Stimulated activated CD4-positive, alpha-beta T cell treated with anti-CD3 and anti-CD28 coated beads, Interleukin-4, amount 100 ng/mL, for 1 hour (primary cell): ENCODE measurements at regions not wholly inside any gene's neighbourhood (a gene's known extent, or its start where the extent isn't known, plus 50 kb on each side); places are given as distances from the start of the nearest gene placed in this dataset.
"Not testable (repeated sequence)": the region's sequence is repeated elsewhere in the genome, so short reads cannot be mapped to it uniquely, and the experiment has no call there.

Source experiments
- DNase-seq: peaks from one replicate; pipeline ENCODE4 v3.0.0-alpha.2; 2020

DNA sequence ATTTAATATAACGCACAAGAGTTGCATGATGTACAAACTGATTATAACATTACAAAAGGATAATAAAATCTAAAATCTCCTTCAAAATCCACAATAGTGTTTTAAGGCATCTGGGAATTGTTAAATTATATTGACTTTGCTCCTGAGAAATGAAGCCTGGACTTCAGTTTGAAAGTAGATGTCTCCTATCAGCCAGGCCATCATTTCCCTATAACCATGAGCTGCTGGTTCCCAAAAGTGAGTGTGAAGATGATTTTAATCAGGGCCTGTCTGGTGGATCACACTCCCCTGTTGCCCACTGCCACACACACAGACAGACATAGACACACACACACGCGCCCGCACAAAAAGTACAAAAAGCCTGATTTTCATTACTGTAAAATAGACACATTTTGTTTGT lies 480.7 kb downstream of the RPS29 start:
- no peak for DNase-seq

DNA sequence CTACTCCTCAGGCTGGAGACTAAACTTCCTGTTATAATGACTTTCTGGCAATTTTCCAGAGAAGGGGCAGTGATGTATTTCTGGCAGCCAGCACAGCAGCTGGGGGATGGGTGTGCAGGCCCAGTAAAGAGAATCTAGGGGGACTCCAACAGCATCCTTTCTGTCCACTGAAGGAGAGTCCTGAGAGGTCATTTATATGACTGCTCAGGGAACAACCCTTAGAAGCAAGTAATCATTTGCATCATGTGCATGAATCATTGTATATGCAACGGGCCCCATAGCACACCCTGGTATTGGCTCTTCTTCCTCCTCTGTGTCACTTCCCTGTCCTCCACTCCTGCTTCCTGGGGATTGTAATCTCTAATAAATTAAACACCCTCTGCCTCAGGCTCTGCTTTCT lies 493.8 kb downstream of the RPS29 start:
- DNase-seq: no peak

DNA sequence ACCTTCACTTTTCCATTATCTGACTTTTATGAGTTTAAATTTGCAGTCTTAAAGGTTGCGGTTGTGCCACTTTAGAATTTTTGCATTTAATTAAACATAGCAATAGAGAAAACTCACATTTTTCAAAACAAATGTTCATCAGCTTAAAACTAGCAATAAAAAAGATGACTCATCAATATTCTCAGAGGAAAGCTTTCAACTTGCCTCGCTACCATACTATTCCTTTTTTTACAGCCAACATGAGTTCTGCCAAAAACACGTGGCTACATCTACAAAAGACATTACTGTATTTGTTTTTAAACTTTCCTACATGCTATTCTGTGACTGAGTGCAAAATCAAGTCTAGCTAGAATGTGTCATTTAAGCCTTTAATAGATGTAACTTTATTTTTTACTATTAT lies 497.1 kb downstream of the RPS29 start:
- no peak for DNase-seq

DNA sequence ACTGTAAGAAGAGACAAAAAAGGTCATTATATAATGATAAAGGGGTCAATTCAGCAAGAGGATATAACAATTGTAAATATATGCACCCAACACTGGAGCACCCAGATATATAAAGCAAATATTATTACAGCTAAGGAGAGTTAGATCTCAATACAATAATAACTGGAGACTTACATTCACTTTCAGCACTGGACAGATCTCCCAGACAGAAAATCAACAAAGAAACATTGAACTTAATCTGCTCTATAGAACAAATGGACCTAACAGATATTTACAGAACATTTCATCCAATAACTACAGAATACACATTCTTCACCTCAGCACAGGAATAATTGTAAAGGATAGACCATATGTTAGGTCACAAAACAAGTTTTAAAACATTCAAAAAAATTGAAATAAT lies 512.9 kb downstream of the RPS29 start:
- not testable (repeated sequence) for DNase-seq

DNA sequence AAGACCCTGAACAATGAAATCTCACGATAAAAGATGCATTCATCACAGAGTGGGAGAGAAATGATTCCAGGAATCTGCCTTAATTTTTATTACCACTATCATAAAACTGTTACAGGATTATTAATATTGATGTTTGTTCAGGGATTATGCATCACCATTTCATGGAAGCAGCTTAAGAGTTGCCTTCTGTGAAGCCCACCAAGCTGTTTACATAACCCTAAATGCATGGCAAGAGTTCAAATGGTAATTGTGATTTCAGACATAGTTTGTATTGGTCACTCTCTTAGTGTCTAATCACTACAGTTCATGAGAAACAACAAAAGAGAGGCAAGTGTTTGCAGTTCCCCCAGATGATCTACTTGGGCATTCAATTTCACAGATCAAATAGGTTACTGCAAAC lies 527.7 kb downstream of the RPS29 start:
- no peak for DNase-seq

DNA sequence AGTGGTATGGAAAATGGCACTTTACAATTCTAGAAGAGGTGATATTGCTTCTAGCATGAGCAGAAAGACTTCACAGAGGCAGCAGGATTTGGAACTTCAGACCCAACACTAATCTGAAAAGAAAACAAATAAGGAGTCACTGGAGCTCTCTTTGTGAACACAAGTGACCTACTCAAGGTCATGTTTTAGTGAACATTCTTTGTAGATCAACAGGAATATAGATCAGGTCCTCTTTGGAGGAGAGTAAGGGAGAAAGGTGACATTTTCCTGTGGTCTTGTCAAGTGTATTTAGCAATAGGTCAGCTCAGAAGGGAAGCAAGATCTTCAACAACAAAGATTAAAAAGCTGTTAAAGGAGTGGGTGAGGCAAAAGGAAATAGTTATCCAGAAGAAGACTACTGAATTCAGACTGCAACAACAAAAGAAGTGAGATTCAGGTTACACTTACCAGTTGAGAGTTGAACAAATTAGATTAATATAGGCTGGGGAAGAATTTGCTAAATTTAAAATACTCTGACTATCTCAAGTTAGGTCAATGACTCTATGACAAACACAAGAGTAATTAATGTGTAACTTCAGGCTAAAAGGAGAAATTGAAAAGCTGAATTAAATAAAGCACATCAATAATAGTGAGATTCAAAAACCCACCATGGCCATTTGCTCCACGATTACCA lies 528.2 kb downstream of the RPS29 start:
- no peak for DNase-seq

DNA sequence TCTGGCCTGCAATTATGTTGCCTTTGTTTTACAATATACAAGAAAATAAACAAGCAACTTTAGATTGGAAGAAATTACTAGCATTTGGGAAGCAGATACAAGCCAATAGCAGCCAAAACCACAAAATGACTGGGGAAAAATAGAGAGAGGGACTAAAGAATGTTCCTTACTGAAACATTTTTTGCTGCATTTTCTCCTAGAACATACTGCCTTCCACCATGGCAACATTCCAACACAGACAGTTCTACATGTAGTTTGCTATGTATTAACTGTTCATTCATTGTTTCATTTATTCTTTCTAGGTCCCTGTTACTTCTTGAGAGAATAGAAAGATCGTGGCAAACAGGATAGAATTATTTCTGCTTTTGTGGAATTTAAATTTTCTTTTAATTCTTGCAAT lies 530.2 kb downstream of the RPS29 start:
- no peak for DNase-seq

DNA sequence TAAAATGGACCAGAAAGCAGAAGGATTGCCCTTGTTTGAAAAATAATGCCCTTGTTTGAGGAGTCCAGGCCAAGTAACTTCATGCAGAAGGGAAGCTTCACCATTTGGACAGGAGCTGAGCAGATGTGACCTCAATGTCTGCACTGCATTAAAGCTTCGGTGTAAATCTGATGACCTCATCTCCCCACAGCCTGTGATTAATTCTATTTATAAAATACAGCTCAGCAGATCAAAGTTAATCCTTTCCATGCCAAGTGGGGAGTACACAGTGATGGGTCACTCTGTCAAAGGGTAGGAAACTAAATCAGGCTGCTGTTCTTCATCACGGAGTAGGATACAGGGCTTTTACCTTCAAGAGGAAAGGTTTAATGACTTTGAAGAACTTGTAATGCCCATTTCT lies 533.7 kb downstream of the RPS29 start:
- DNase-seq: no peak

DNA sequence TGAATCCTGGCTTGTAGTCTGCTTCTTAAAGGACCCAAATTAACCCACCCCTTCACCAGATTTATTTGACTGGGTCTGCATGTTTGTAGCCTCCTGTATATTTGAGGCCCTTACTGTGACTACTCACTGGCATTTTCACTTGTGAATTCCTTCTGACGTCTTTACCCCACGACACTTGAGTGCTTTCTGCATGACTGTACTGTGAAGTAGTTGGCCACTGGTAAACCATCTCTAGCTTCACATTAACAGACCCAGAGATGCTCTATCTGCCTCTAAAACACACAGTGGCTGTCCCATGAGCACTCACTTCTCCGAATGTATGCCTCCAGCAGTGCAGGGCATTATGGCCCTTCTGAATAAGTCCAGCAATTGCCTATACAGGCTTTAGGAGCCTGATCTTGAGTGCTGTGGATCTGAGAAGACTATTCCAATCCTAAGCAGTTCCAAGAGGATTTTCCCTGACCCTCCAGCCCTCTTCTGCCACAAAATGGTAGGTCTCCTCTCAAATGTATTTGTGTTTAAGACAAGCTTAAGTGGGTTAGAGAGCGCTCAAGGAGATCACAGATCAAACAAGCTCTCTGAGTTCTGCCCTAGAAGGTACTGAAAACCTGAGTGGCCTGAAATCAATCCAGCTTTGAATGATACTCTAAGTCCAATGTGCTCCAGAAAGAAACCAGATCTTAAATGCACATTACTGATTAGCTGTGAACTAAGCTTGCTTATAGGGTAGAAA lies 534.7 kb downstream of the RPS29 start:
- DNase-seq: no peak

DNA sequence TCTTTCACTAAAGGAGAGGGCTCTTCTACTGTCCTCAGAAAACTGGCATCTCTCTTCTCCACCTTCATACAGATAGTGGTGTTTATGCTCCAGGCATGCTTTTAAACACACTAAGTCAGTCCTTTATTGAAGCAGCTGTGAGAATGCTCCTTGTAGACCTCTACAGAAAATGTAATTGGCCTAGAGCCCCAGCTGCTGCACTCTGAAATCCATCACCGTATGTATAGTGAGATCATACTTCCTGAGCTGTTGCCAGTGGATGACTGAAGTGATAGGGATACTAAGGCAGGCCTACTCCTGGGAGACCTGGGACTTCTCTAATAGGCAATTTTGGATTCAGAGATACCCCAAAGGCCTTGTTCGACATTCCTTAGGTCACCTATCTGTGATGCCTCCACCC lies 535.4 kb downstream of the RPS29 start:
- no peak for DNase-seq

DNA sequence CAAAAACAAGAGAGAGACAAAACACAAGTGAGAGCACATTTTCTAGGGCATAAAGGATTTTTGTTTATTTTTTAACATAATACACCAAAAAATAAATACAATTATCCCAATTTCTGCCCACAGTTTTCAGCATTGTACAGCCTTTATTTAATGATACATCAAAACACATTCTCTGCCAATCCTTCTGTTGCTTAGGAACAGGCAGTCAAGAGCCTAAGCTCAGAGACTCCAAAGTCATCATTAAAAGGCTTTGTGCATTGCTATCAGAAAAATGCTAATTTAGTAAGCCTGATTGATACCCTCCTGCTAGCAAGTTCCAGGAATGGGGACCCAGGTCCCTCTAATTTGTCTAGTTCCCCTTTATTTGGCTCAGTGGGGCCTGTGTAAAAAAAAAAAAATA lies 536.5 kb downstream of the RPS29 start:
- DNase-seq: no peak

DNA sequence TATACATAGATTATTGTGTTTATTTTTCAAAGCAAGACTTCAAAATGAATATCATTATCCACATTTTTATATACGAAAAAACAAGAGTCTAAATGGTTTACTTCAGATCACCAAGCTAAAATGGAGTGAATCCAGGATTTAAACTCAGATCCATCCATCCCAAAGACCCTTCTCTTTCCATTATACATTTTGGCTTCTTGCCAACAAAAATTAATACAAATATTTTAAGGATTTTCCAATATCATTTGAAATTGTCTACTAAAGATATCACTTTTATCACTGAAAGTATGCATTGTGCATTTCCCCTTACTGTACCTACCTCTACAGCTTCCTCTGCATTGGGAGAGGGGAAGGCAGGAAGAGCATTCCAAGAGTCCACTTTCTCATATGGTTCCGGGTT lies 541.2 kb downstream of the RPS29 start:
- DNase-seq: no peak

DNA sequence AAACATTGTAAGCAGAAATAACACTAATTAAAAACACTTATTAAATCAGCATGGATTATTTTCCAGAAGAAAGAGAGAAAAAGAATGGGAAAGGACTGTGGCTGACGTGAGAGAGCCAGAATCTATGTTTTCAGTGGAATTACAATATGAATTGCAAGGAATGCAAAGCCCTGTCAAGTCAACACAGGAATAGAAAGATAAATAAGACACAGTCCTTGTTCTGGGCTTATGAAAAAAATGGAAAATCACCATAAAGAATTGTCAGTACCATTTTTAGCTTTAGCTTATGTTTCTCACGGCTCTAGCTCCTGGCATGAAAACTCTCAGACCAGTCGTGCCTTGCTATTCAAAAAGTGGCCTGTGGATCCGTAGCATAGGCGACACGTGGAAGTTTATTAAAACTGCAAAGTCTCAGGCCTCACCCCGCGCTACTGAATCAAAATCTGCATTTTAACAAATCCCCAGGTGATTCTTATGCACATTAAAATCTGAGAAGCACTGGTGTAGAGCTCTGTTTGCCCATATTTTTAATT lies 549.1 kb downstream of the RPS29 start:
- no peak for DNase-seq

DNA sequence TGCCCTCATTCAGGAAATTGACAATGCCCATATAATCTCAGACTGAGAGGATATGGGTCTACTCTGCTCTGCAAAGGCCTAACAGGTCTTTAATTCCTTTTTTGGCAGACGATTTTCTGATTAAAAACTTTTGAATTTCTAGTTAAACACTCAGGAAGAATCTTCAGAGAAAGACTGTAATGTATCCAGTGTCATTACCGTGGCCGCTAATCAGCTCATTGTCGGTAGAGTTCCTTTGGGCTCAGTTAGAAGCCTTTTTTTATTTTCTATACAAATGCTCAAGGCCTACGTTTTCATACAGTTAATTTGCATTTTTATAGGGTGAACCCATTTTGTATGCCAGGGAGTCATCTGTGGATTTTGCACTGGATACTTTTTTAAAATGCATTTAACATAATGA lies 549.9 kb downstream of the RPS29 start:
- no peak for DNase-seq

DNA sequence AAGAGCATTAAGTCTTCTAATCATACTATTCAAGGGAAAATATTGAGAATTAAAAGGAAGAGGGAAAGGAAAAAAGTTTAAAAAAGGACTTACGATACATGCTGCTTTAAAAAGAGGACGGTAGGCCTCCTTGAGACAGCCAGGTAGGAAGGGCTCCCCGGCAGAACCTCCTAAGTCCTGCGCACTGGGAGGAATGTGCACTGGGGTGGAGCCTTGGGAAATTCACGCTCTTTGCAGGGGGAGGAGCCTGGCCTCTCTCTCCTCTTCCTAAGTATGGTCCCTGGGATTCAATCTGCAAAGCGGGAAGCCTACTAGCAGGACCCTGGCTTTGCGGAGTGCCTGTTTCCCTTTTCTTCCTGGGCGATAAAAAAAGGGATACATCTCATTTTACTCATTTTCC lies 553.0 kb downstream of the RPS29 start:
- no peak for DNase-seq

DNA sequence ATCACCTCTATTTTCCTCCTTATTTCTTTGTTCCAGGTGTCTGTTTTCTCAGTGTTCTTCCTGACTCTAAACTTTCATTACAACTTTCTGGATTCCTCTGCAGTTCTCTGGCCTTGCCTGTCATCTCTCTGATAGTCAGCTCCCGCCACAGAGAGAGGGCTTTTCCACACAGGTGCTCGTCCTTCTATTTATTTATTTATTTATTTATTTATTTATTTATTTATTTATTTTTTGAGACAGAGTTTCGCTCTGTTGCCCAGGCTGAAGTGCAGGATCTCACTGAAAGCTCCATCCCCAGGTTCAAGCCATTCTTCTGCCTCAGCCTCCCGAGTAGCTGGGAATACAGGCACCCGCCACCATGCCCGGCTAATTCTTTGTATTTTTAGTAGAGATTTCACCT lies 554.5 kb downstream of the RPS29 start:
- not testable (repeated sequence) for DNase-seq

DNA sequence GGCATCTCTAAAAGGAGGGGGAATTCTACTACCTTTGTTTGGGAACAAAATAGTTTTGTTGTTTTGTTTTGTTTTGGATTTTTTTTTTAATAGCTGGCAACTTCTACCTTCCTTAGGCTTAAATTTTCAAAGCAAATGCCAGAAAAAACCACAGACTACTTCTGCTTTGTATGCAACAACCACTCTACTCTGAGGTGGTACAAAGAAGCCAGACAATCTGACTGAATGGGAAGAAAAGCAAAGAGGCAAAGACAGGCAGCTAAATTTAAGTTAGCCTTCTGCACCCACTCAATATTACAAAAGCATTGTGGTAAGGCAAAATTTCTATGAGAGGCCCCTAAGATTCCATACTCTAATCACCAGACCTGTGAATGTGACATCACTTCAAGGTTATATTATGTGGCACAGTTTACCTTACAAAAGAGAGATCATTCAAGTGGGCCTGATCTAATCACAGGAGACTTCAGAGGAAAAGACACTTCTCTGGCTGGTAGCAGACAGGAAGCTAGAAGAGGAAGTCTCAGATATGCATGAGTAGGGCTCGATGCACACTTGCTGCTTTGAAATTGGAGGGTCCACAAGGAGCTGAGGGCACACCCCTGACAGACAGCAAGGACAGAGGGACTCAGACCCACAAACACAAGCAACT lies 566.6 kb downstream of the RPS29 start:
- DNase-seq: no peak

DNA sequence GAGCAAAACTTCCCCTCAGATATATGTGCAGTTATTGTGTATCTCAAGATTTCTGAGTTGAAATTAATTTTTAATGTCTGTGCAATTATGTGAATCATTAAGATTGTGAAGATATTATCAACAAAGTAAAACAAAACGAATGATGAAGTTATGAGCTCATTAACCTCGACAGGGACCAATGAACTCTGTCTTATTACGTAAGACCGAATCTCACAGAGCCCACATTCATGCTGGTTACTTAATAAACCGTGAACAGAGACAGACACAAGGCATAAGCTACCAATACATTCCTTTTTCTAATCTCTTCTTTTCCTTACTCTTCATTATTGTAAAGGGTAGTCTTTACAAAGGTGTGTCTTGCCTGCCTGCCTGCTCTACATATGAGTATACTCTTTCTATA lies 568.7 kb downstream of the RPS29 start:
- DNase-seq: no peak

DNA sequence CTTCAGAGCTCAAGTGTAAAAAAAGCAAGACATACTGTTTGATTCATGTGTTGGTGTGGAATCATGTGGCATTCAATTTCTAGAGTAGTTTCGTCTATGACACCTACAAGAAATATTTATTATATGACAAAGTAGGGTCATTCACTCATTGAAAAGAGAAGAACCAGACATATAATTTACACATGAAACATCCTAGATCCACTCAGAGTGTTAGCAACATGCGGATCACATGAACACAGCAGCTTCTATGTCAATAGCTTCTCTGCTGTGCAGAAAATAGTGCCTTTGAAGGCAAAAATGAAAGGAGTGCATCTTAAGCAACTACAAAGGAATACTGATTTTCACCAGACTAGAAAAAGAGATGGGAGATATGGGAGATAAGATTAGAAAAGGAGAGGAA lies 569.8 kb downstream of the RPS29 start:
- DNase-seq: no peak

DNA sequence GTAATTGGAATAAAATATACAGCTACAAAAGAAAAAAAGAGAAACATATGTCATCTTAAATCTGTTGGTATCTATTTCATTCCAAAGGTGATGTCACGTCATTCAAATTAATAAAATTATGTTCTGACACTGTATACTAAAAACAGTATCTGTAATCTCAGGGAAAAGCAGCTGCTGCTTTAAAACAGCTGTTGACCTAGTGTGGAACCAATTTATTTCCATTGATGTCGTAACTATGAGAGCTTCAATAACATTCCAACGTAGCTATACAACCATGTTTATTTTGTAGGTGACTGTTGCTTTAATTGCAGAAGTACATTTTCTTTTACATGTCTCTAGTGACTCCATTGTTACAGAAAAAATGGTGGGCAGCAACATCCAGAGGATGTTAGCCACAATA lies 571.7 kb downstream of the RPS29 start:
- no peak for DNase-seq

DNA sequence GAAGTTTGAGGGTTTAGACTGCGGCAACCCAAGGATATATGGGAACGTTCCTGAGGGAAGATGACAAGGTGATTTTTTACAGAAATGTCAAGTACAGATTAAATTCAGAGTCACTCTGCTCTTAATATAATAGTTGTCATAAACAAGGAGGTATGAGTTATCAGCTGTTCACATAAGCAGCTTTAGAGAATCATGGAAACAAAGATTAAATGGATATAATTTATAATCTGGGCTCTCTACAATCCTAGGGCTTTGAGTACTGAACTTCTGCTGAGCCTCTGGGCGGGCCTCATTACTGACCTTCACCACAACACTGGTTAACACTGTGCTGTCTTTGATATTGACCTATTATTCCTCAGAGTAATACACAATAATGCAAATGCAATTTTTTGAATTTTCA lies 577.8 kb downstream of the RPS29 start:
- no peak for DNase-seq

DNA sequence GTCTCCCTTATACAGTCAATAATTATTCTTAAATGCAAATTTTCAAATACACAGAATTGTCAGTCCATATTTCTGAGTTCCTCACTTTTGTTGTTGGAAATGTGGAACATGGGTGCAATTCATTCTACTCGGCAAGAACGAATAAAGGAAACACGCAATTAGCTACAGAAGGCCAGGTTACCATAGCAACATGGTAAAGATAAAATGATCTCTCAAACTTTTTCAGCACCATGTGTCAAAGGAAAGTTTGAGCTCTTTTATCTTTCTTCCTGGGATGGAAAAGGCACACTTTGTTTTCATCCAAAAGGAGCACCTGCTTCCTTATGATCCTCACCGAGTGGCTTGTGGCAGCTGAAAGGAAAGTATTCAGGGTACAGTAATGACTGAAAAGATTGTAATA lies 595.0 kb downstream of the RPS29 start:
- DNase-seq: no peak

DNA sequence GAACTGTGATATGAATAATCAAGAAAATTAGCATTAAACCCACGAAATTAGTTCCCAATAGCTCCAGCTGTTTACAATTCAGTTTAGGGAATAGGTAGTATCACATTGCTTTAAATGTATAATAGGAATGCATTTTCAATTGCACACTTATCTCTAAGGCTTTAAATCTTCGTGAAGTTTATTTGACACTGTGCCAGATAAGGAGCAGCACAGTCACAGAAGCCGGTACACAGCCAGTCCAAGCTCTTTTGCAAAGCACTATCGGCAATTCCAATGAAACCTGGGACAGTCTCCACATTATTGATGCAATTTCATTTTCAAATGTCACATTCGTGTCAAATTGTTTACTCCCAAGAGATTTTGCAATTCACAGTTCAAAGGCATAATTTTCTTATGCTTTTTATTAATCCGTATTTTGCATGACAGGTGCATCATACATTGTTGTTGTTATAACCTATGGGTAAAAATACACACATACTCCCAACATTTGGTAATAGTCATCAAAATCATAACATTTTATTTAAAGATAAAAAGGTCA lies 602.8 kb downstream of the RPS29 start:
- no peak for DNase-seq

DNA sequence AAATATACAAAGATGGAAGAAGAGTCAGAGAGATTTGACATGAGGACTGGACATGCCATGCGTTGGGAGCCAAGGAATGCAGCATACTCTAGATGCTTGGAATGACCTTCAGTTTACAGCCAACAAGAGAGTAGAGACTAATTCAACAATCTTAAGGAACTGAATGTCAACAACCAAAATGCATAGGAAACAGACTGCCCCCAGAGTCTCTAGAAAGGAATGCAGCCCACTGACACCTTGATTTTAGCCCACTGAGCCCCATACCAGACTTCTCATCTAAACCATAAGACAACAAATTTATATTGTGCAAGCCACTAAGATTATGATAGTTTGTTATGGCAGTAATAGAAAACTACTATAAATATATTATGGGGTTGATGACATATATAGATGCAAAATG lies 611.2 kb downstream of the RPS29 start:
- no peak for DNase-seq
